ENCODE measurements at regions not wholly inside any gene's neighbourhood (a gene's known extent, or its start where the extent isn't known, plus 50 kb on each side); places are given as distances from the start of the nearest gene placed in this dataset.

GRCh38 chr11:93967258-93967657 lies 53.9 kb upstream of the HEPHL1 start:
- no peak for DNase-seq

DNA sequence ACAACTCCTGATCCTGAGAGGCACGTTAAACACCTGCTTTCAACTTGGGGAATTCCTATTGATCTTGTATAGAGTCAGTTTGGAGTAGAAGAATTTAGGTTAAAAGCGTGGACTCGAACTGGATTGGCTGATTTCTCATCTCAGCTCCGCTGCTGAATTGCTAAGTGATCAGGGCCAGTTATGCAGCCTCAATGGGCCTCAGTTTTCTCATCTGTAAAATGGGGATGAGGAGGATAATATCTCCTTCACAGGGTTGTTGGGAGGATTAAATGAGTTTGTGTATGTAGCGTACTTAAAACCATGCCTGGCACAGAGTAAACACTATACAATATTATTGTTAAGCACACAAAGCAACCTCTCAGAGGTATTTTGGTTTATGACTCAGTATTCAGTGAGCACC lies 53.2 kb upstream of the HEPHL1 start:
- no peak for DNase-seq

DNA sequence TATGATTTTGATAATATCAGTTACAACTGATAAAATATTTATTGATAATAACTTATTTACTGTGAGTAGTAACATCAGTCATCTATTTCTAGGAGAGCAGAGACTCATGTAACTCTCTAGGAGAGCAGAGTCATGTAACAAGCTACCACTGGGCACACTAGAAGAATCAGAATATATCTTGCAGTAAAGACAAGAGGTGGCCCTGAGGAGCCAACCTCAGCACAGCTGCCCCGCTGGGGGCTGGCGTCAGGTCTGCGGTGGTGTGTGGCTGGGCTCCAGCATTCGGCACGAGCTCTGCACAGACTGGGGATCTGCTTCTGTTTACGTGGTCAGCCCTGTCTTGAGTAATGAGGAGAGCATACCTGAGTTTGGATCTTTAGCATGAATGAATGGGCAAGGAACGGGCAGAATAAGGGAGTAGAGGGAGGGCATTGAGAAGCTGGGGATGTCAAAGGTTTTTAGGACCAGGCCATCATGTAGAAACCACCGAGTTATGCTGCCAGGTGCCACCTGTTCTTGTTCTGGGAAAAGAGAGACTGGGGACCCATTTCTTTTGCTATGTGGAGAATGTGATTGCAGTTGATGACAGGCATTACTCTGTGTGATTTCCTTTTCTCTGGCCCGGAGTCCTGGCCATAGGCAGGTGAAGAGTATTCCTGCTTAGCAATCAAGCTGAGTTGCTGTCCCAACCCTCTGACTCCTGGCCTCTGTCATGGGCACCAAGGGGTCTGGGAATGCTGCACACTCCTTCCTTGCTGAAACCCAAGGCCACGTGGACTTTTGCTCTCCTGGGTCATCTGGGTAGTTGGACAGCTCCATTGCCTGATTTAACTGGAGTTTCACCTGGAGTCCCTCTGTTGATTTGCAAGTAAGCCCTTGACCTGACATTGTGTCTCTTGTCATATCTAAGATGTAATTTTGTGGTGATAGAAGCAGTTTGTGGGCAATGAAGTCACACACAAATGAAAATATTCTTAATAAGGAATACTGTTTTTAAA lies 50.9 kb upstream of the HEPHL1 start:
- no peak for DNase-seq
